ENCODE measurements at regions not wholly inside any gene's neighbourhood (a gene's known extent, or its start where the extent isn't known, plus 50 kb on each side); places are given as distances from the start of the nearest gene placed in this dataset.
"Not testable (repeated sequence)": the region's sequence is repeated elsewhere in the genome, so short reads cannot be mapped to it uniquely, and the experiment has no call there.

GRCh38 chr7:45331563-45331962 lies 174.0 kb downstream of the RAMP3 start:
- DNase-seq = no peak
- intact Hi-C loops (cut with DNase I) = no loop called here

GRCh38 chr7:45335024-45335423 lies 177.4 kb downstream of the RAMP3 start:
- DNase-seq; intact Hi-C loops (cut with DNase I): not testable (repeated sequence)

DNA sequence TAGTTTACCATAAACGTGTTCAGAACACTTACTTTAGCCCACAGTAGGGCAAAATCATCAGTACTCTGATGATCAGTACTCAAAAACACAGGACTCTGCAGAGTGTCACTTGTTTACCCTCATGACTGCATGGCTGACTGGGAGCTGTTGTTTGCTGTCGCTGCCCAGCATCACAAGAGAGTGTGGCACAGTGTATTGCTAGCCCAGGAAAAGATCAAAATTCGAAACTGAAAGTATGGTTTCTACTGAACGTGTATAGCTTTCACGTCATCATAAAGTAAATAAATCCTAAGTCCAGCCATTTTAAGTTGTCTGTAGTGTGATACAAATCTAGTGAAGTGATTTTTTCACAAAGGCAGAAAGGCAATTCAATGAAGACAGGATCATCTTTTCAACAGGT lies 184.6 kb downstream of the RAMP3 start:
- no peak for DNase-seq
- intact Hi-C loops (cut with DNase I) = no loop called here

GRCh38 chr7:45343746-45344145 lies 186.2 kb downstream of the RAMP3 start:
- intact Hi-C loops (cut with DNase I) = no loop called here

DNA sequence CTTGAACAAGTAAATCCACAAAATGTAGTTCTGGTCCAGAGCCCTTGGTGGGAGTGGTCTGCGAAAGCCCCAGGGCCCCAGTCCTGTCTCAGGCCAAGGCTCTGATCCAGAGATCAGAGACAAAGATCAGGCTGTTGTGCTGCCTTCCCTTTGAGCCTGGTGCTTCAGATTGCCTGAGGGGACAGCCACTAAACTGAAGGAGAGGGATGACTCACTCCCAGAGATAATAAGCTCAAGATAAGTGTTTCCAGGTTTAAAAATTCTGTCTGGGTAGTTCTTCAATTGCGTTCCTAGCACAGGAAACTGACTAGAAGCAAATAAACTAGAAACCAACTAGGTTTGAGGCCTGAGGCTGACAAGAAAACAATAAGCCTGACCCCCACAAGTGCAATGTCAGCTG lies 190.2 kb downstream of the RAMP3 start:
- no peak for DNase-seq
- intact Hi-C loops (cut with DNase I) = no loop called here

More at GRCh38 chr7:45343746-45344145, 186.2 kb downstream of the RAMP3 start:
- DNase-seq = no peak

DNA sequence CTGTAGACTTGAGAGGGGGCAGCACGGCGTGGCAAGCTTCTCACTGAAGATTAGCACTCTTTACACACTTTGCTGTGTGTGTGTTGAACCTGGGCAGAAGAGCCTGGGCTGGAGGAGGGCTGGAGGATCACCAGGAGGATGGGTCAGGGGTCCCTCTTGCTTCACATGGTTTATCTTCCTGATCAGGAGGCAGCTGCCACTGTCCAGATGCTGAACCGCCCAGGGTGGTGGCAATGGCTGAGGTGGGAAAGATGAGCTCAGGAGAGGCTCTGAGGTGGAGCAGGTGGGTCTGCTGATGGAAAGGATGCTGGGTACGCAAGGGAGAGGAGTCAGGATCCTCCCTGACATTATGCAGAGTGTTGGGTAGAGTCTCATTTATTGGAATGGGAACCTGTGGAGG lies 191.5 kb downstream of the RAMP3 start:
- intact Hi-C loops (cut with DNase I) = no loop called here
- no peak for DNase-seq

GRCh38 chr7:45350896-45351295 lies 193.3 kb downstream of the RAMP3 start:
- DNase-seq = no peak
- intact Hi-C loops (cut with DNase I) = no loop called here

DNA sequence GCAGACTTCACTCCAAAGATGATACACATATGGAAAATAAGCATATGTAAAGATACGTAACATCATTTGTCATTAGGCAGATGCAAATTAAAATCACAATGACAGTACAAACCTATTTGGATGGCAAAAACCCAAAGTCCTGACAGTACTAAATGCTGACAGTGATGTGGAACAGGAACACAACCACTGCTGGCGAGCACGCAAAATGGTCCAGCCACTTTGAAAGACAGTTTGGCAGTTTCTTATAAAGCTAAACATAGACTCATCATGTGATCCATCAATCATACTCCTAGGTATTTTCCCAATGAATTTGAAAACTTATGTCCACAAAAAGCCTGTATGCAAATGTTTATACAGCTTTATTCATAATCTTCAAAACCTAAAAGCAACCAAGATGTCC lies 200.7 kb downstream of the RAMP3 start:
- intact Hi-C loops (cut with DNase I) = no loop called here
- DNase-seq = no peak

DNA sequence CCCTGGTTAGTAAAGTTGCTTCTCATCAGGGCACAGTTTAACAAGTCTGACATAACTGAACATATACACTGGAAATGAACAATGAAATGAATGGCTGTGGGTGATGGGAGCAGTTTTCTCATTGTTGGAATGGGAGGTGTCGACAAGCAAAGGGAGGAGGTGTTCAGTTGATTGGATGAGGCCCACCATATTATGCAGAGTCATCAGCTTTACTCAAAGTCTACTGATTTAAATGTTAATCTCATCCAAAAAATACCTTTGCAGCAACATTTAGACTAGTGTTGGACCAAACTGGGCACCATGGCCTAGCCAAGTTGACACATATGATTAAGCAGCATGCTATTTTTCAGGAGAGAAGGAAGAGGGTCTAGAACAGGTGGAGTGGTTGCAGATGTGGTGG lies 201.7 kb downstream of the RAMP3 start:
- intact Hi-C loops (cut with DNase I) = no loop called here
- DNase-seq = no peak

GRCh38 chr7:45359776-45360175 lies 202.2 kb downstream of the RAMP3 start:
- no peak for DNase-seq
- intact Hi-C loops (cut with DNase I) = no loop called here

GRCh38 chr7:45363669-45364068 lies 206.1 kb downstream of the RAMP3 start:
- no peak for DNase-seq
- intact Hi-C loops (cut with DNase I) = no loop called here

- no peak for DNase-seq
- intact Hi-C loops (cut with DNase I) = no loop called here
These were observed 207.8 kb downstream of the RAMP3 start for GRCh38 chr7:45365341-45365740.

GRCh38 chr7:45366475-45366874 lies 207.7 kb upstream of the ADCY1 start:
- intact Hi-C loops (cut with DNase I) = no loop called here
- DNase-seq = no peak

- intact Hi-C loops (cut with DNase I) = no loop called here
- DNase-seq = no peak
These were observed 207.1 kb upstream of the ADCY1 start for GRCh38 chr7:45367026-45367425.

- intact Hi-C loops (cut with DNase I) = no loop called here
These were observed 205.9 kb upstream of the ADCY1 start for GRCh38 chr7:45368129-45368807.

DNA sequence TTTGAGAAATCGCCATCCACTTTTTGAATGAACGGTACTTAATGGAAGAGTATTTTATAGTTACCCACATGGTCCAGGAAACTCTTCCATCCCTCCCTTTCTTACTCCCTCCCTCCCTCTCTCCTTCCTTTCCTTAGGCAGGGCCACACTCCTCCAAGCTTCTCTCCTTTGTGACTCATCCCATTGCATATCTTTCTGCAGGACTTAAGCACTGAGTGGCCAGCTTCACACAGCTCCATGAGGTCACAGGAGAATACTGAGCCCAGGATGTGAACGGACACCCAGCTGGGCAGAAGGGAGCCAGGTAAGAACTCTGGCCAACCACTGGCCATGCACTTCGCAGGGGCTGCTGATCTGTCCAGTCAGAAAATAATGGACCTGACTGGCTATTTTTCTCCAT lies 189.7 kb upstream of the ADCY1 start:
- intact Hi-C loops (cut with DNase I) = no loop called here
- no peak for DNase-seq

More at GRCh38 chr7:45368129-45368807, 205.9 kb upstream of the ADCY1 start:
- DNase-seq = no peak

GRCh38 chr7:45387837-45388236 lies 186.3 kb upstream of the ADCY1 start:
- no peak for DNase-seq
- intact Hi-C loops (cut with DNase I) = no loop called here

DNA sequence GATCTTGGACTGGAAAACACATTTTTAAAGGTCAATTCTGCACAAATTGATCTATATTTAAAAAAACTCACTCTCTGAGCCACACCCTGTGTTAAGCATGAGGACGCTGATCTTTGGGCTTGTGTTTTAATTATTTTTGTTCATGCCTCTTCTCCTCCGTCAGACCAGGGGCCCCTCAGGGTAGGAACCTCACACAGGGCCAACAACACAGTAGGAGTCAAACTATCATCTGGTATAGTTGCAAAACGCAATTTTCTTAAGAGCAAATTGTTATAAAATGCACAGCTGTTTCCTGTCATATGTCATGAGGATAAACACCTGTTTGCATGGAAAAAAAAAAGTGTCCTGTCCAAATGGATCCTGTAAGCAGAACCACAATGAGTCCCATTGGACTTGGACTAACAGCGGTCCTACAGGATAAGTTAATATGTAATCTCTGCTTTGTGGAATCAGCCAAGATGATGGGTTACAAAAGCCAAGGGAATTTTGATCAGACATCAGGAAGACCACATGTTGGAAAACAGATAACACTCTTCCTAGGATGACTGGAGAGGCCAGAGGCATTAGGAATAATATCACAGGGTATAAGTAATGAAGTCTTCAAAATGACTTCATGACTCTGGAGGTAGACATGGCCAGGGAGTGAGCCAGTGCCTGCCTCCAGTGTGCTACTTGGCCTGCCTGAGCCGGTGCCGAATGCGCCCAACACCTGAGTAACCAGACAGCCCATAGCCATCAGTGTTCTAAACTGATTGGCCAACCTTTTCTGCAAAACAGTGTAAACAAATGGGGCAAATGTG lies 184.9 kb upstream of the ADCY1 start:
- intact Hi-C loops (cut with DNase I) = no loop called here
- DNase-seq = no peak

DNA sequence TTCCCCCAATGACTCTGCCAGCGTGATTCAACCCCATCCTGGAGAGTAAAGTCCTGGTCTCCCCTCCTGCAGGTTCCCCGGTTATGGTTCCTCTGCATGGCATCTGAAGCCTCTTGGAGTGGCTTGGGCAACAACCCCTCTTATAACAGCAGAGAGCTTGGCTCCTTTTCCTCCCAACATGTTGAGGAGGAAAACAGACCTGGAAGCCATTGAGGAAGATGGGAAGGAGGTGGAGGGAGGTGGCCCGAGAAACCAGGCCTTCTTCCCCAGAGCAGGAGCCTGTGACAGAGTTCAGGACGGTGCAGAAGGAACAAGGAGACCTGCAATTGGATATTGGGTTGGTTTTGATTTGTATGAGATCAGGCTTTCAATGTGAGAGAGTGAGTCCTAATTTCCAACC lies 184.0 kb upstream of the ADCY1 start:
- intact Hi-C loops (cut with DNase I) = no loop called here
- DNase-seq = no peak

- no peak for DNase-seq
- intact Hi-C loops (cut with DNase I) = no loop called here
These were observed 183.4 kb upstream of the ADCY1 start for GRCh38 chr7:45390731-45391130.
